ENCODE measurements at regions not wholly inside any gene's neighbourhood (a gene's known extent, or its start where the extent isn't known, plus 50 kb on each side); places are given as distances from the start of the nearest gene placed in this dataset.

GRCh38 chr4:84336964-84337705, 162.0 kb downstream of the NKX6-1 start:
- no peaks in the 10 kb centered on the region for H3K27me3 Mint-ChIP-seq
- H3K9me3 ChIP-seq (ENCODE audit: control insufficient read depth in 2 of 2, low read length in 2 of 2) = no peaks in the 10 kb centered on the region
- DNase-seq = no peak
- H3K4me1 Mint-ChIP-seq = no peaks in the 10 kb centered on the region
- H3K4me3 Mint-ChIP-seq = no peak overlapping the region
- H3K36me3 ChIP-seq (ENCODE audit: control insufficient read depth, insufficient read depth, low read length) = no peaks in the 10 kb centered on the region
- no peak overlapping the region for H3K4me3 ChIP-seq (ENCODE audit: low read depth, low read length)
- no peaks in the 10 kb centered on the region for H3K36me3 Mint-ChIP-seq
- H3K4me1 ChIP-seq (ENCODE audit: control insufficient read depth, insufficient read depth, low read length, poor library complexity, severe bottlenecking) = no peaks in the 10 kb centered on the region
- no peak overlapping the region for H3K27ac Mint-ChIP-seq
- ATAC-seq (ENCODE audit: low read depth in 2 of 2) = no peak
- peaks cover 0 to 14% (median 3%) of the 10 kb centered on the region in 7 donors for H3K9me3 Mint-ChIP-seq
- H3K27ac ChIP-seq (ENCODE audit: insufficient read depth, low read length, poor library complexity, severe bottlenecking) = no peak overlapping the region
- no peaks in the 10 kb centered on the region for H3K27me3 ChIP-seq (ENCODE audit: control insufficient read depth, insufficient read depth, low read length)

- DNase-seq = no peak
- H3K27ac Mint-ChIP-seq = no peak overlapping the region
Observed at GRCh38 chr4:84327526-84327925, 171.6 kb downstream of the NKX6-1 start.

GRCh38 chr4:84325625-84326024, 173.5 kb downstream of the NKX6-1 start:
- no peak overlapping the region for H3K27ac Mint-ChIP-seq
- DNase-seq = no peak
- no peak overlapping the region for H3K4me3 Mint-ChIP-seq
- H3K36me3 Mint-ChIP-seq = no peaks in the 10 kb centered on the region
- Histone ChIP-seq H3K4me3 (ENCODE audit: low read depth, low read length) (no peak overlapping the region), H3K9me3 (ENCODE audit: control insufficient read depth in 2 of 2, low read length in 2 of 2) (no peaks in the 10 kb centered on the region), H3K27ac (ENCODE audit: insufficient read depth, low read length, poor library complexity, severe bottlenecking) (no peak overlapping the region), H3K4me1 (ENCODE audit: control insufficient read depth, insufficient read depth, low read length, poor library complexity, severe bottlenecking) (no peaks in the 10 kb centered on the region), H3K36me3 (ENCODE audit: control insufficient read depth, insufficient read depth, low read length) (no peaks in the 10 kb centered on the region), H3K27me3 (ENCODE audit: control insufficient read depth, insufficient read depth, low read length) (no peaks in the 10 kb centered on the region)
- H3K4me1 Mint-ChIP-seq = no peaks in the 10 kb centered on the region
- ATAC-seq (ENCODE audit: low read depth in 2 of 2) = no peak
- peaks cover 4% of the 10 kb centered on the region for H3K27me3 Mint-ChIP-seq
- H3K9me3 Mint-ChIP-seq = peaks cover 0 to 6% (median 2%) of the 10 kb centered on the region in 7 donors

More at GRCh38 chr4:84327526-84327925, 171.6 kb downstream of the NKX6-1 start:
- no peak overlapping the region for H3K4me3 ChIP-seq (ENCODE audit: low read depth, low read length)
- H3K27ac ChIP-seq (ENCODE audit: insufficient read depth, low read length, poor library complexity, severe bottlenecking) = no peak overlapping the region
- H3K27me3 ChIP-seq (ENCODE audit: control insufficient read depth, insufficient read depth, low read length) = no peaks in the 10 kb centered on the region
- no peak for ATAC-seq (ENCODE audit: low read depth in 2 of 2)
- no peaks in the 10 kb centered on the region for H3K9me3 ChIP-seq (ENCODE audit: control insufficient read depth in 2 of 2, low read length in 2 of 2)
- H3K4me1 ChIP-seq (ENCODE audit: control insufficient read depth, insufficient read depth, low read length, poor library complexity, severe bottlenecking) = no peaks in the 10 kb centered on the region
- Mint-ChIP-seq H3K9me3 (peaks cover 0 to 11% (median 2%) of the 10 kb centered on the region in 7 donors), H3K4me3 (no peak overlapping the region), H3K36me3 (no peaks in the 10 kb centered on the region), H3K27me3 (peaks cover 4% of the 10 kb centered on the region), H3K4me1 (no peaks in the 10 kb centered on the region)
- H3K36me3 ChIP-seq (ENCODE audit: control insufficient read depth, insufficient read depth, low read length) = no peaks in the 10 kb centered on the region

- no peak overlapping the region for H3K4me3 ChIP-seq (ENCODE audit: low read depth, low read length)
Observed at GRCh38 chr4:84324303-84325245, 174.5 kb downstream of the NKX6-1 start.

GRCh38 chr4:84319124-84319523, 180.0 kb downstream of the NKX6-1 start:
- Mint-ChIP-seq H3K27ac (no peak overlapping the region), H3K36me3 (no peaks in the 10 kb centered on the region), H3K27me3 (no peaks in the 10 kb centered on the region), H3K4me1 (no peaks in the 10 kb centered on the region), H3K4me3 (no peak overlapping the region), H3K9me3 (peaks cover 0 to 2% (median 2%) of the 10 kb centered on the region in 7 donors)
- no peaks in the 10 kb centered on the region for H3K36me3 ChIP-seq (ENCODE audit: control insufficient read depth, insufficient read depth, low read length)
- no peaks in the 10 kb centered on the region for H3K9me3 ChIP-seq (ENCODE audit: control insufficient read depth in 2 of 2, low read length in 2 of 2)
- no peak overlapping the region for H3K27ac ChIP-seq (ENCODE audit: insufficient read depth, low read length, poor library complexity, severe bottlenecking)
- DNase-seq (no peak), ATAC-seq (ENCODE audit: low read depth in 2 of 2) (no peak)
- no peaks in the 10 kb centered on the region for H3K4me1 ChIP-seq (ENCODE audit: control insufficient read depth, insufficient read depth, low read length, poor library complexity, severe bottlenecking)
- H3K27me3 ChIP-seq (ENCODE audit: control insufficient read depth, insufficient read depth, low read length) = no peaks in the 10 kb centered on the region
- H3K4me3 ChIP-seq (ENCODE audit: low read depth, low read length) = no peak overlapping the region

More at GRCh38 chr4:84324303-84325245, 174.5 kb downstream of the NKX6-1 start:
- no peak overlapping the region for H3K4me3 Mint-ChIP-seq
- no peaks in the 10 kb centered on the region for H3K4me1 Mint-ChIP-seq
- peaks cover 4% of the 10 kb centered on the region for H3K27me3 Mint-ChIP-seq
- no peaks in the 10 kb centered on the region for H3K27me3 ChIP-seq (ENCODE audit: control insufficient read depth, insufficient read depth, low read length)
- H3K36me3 Mint-ChIP-seq = no peaks in the 10 kb centered on the region
- H3K9me3 Mint-ChIP-seq = peaks cover 0 to 6% (median 0%) of the 10 kb centered on the region in 7 donors
- no peaks in the 10 kb centered on the region for H3K9me3 ChIP-seq (ENCODE audit: control insufficient read depth in 2 of 2, low read length in 2 of 2)
- H3K4me1 ChIP-seq (ENCODE audit: control insufficient read depth, insufficient read depth, low read length, poor library complexity, severe bottlenecking) = no peaks in the 10 kb centered on the region
- H3K27ac Mint-ChIP-seq = no peak overlapping the region
- H3K36me3 ChIP-seq (ENCODE audit: control insufficient read depth, insufficient read depth, low read length) = no peaks in the 10 kb centered on the region
- DNase-seq (no peak), ATAC-seq (ENCODE audit: low read depth in 2 of 2) (no peak)
- H3K27ac ChIP-seq (ENCODE audit: insufficient read depth, low read length, poor library complexity, severe bottlenecking) = no peak overlapping the region

GRCh38 chr4:84317513-84317912, 181.6 kb downstream of the NKX6-1 start:
- Histone ChIP-seq H3K4me3 (ENCODE audit: low read depth, low read length) (no peak overlapping the region), H3K4me1 (ENCODE audit: control insufficient read depth, insufficient read depth, low read length, poor library complexity, severe bottlenecking) (no peaks in the 10 kb centered on the region), H3K36me3 (ENCODE audit: control insufficient read depth, insufficient read depth, low read length) (no peaks in the 10 kb centered on the region), H3K9me3 (ENCODE audit: control insufficient read depth in 2 of 2, low read length in 2 of 2) (no peaks in the 10 kb centered on the region), H3K27me3 (ENCODE audit: control insufficient read depth, insufficient read depth, low read length) (no peaks in the 10 kb centered on the region), H3K27ac (ENCODE audit: insufficient read depth, low read length, poor library complexity, severe bottlenecking) (no peak overlapping the region)
- ATAC-seq (ENCODE audit: low read depth in 2 of 2) (no peak), DNase-seq (no peak)
- H3K4me3 Mint-ChIP-seq = no peak overlapping the region
- no peaks in the 10 kb centered on the region for H3K27me3 Mint-ChIP-seq
- H3K27ac Mint-ChIP-seq = no peak overlapping the region
- H3K9me3 Mint-ChIP-seq = peaks cover 0 to 7% (median 1%) of the 10 kb centered on the region in 7 donors
- no peaks in the 10 kb centered on the region for H3K4me1 Mint-ChIP-seq
- H3K36me3 Mint-ChIP-seq = no peaks in the 10 kb centered on the region

- no peak overlapping the region for H3K4me3 Mint-ChIP-seq
- H3K27ac Mint-ChIP-seq = no peak overlapping the region
- H3K27me3 Mint-ChIP-seq = no peaks in the 10 kb centered on the region
- H3K9me3 ChIP-seq (ENCODE audit: control insufficient read depth in 2 of 2, low read length in 2 of 2) = no peaks in the 10 kb centered on the region
- no peaks in the 10 kb centered on the region for H3K4me1 Mint-ChIP-seq
- no peaks in the 10 kb centered on the region for H3K36me3 ChIP-seq (ENCODE audit: control insufficient read depth, insufficient read depth, low read length)
- no peak overlapping the region for H3K4me3 ChIP-seq (ENCODE audit: low read depth, low read length)
- H3K4me1 ChIP-seq (ENCODE audit: control insufficient read depth, insufficient read depth, low read length, poor library complexity, severe bottlenecking) = no peaks in the 10 kb centered on the region
- no peak for ATAC-seq (ENCODE audit: low read depth in 2 of 2)
- no peaks in the 10 kb centered on the region for H3K36me3 Mint-ChIP-seq
- peaks cover 0 to 7% (median 1%) of the 10 kb centered on the region in 7 donors for H3K9me3 Mint-ChIP-seq
- no peaks in the 10 kb centered on the region for H3K27me3 ChIP-seq (ENCODE audit: control insufficient read depth, insufficient read depth, low read length)
- DNase-seq = no peak
- H3K27ac ChIP-seq (ENCODE audit: insufficient read depth, low read length, poor library complexity, severe bottlenecking) = no peak overlapping the region
Observed at GRCh38 chr4:84312426-84313012, 186.6 kb downstream of the NKX6-1 start.

Data from CD4-positive, CD25-positive, alpha-beta regulatory T cell (primary cell).